ENCODE measurements at regions not wholly inside any gene's neighbourhood (a gene's known extent, or its start where the extent isn't known, plus 50 kb on each side); places are given as distances from the start of the nearest gene placed in this dataset.
"Not testable (repeated sequence)": the region's sequence is repeated elsewhere in the genome, so short reads cannot be mapped to it uniquely, and the experiment has no call there.

- Histone ChIP-seq H3K27ac (ENCODE audit: low read depth, low read length) (no peak overlapping the region), H3K9me3 (ENCODE audit: low read length) (no peaks in the 10 kb centered on the region), H3K4me1 (ENCODE audit: insufficient read depth, low read length) (peaks cover 7% of the 10 kb centered on the region), H3K9ac (ENCODE audit: low read length) (no peak overlapping the region), H3K36me3 (ENCODE audit: insufficient read depth, low read length) (no peaks in the 10 kb centered on the region), H3K4me3 (ENCODE audit: low read depth in 1 of 2, low read length in 2 of 2) (no peak overlapping the region), H3K27me3 (ENCODE audit: control insufficient read depth in 1 of 2, insufficient read depth in 2 of 2, low read length in 2 of 2) (no peaks in the 10 kb centered on the region)
Measured at GRCh38 chr6:144683216-144684070, 398.3 kb downstream of the UTRN start.

- Histone ChIP-seq H3K9me3 (ENCODE audit: low read length) (no peaks in the 10 kb centered on the region), H3K27me3 (ENCODE audit: control insufficient read depth in 1 of 2, insufficient read depth in 2 of 2, low read length in 2 of 2) (no peaks in the 10 kb centered on the region), H3K9ac (ENCODE audit: low read length) (no peak overlapping the region), H3K27ac (ENCODE audit: low read depth, low read length) (no peak overlapping the region), H3K4me1 (ENCODE audit: insufficient read depth, low read length) (no peaks in the 10 kb centered on the region), H3K36me3 (ENCODE audit: insufficient read depth, low read length) (no peaks in the 10 kb centered on the region), H3K4me3 (ENCODE audit: low read depth in 1 of 2, low read length in 2 of 2) (no peak overlapping the region)
Measured at GRCh38 chr6:144688713-144689112, 403.6 kb downstream of the UTRN start.

- no peak overlapping the region for H3K9ac ChIP-seq (ENCODE audit: low read length)
- H3K9me3 ChIP-seq (ENCODE audit: low read length): no peaks in the 10 kb centered on the region
- H3K4me3 ChIP-seq (ENCODE audit: low read depth in 1 of 2, low read length in 2 of 2): no peak overlapping the region
- no peaks in the 10 kb centered on the region for H3K36me3 ChIP-seq (ENCODE audit: insufficient read depth, low read length)
- H3K4me1 ChIP-seq (ENCODE audit: insufficient read depth, low read length): no peaks in the 10 kb centered on the region
- H3K27ac ChIP-seq (ENCODE audit: low read depth, low read length): no peak overlapping the region
- no peaks in the 10 kb centered on the region for H3K27me3 ChIP-seq (ENCODE audit: control insufficient read depth in 1 of 2, insufficient read depth in 2 of 2, low read length in 2 of 2)
Measured at GRCh38 chr6:144689503-144690040, 404.4 kb downstream of the UTRN start.

GRCh38 chr6:144690133-144690532 lies 405.0 kb downstream of the UTRN start:
- H3K36me3 ChIP-seq (ENCODE audit: insufficient read depth, low read length): no peaks in the 10 kb centered on the region
- no peaks in the 10 kb centered on the region for H3K9me3 ChIP-seq (ENCODE audit: low read length)
- H3K27ac ChIP-seq (ENCODE audit: low read depth, low read length): no peak overlapping the region

GRCh38 chr6:144690666-144691065 lies 405.5 kb downstream of the UTRN start:
- Histone ChIP-seq H3K9me3 (ENCODE audit: low read length) (no peaks in the 10 kb centered on the region), H3K4me3 (ENCODE audit: low read depth in 1 of 2, low read length in 2 of 2) (no peak overlapping the region), H3K36me3 (ENCODE audit: insufficient read depth, low read length) (no peaks in the 10 kb centered on the region), H3K4me1 (ENCODE audit: insufficient read depth, low read length) (no peaks in the 10 kb centered on the region), H3K27ac (ENCODE audit: low read depth, low read length) (no peak overlapping the region), H3K9ac (ENCODE audit: low read length) (no peak overlapping the region), H3K27me3 (ENCODE audit: control insufficient read depth in 1 of 2, insufficient read depth in 2 of 2, low read length in 2 of 2) (no peaks in the 10 kb centered on the region)

More at GRCh38 chr6:144690133-144690532, 405.0 kb downstream of the UTRN start:
- H3K4me3 ChIP-seq (ENCODE audit: low read depth in 1 of 2, low read length in 2 of 2): no peak overlapping the region
- no peaks in the 10 kb centered on the region for H3K4me1 ChIP-seq (ENCODE audit: insufficient read depth, low read length)
- no peak overlapping the region for H3K9ac ChIP-seq (ENCODE audit: low read length)
- H3K27me3 ChIP-seq (ENCODE audit: control insufficient read depth in 1 of 2, insufficient read depth in 2 of 2, low read length in 2 of 2): no peaks in the 10 kb centered on the region

- H3K36me3 ChIP-seq (ENCODE audit: insufficient read depth, low read length); H3K27ac ChIP-seq (ENCODE audit: low read depth, low read length): not testable (repeated sequence)
Measured at GRCh38 chr6:144692050-144692449, 406.9 kb downstream of the UTRN start.

GRCh38 chr6:144695858-144696533 lies 410.9 kb downstream of the UTRN start:
- H3K4me3 ChIP-seq (ENCODE audit: low read depth in 1 of 2, low read length in 2 of 2): no peak overlapping the region
- no peak overlapping the region for H3K9ac ChIP-seq (ENCODE audit: low read length)
- no peaks in the 10 kb centered on the region for H3K27me3 ChIP-seq (ENCODE audit: control insufficient read depth in 1 of 2, insufficient read depth in 2 of 2, low read length in 2 of 2)
- H3K36me3 ChIP-seq (ENCODE audit: insufficient read depth, low read length): no peaks in the 10 kb centered on the region
- no peak overlapping the region for H3K27ac ChIP-seq (ENCODE audit: low read depth, low read length)
- peaks cover 8% of the 10 kb centered on the region for H3K4me1 ChIP-seq (ENCODE audit: insufficient read depth, low read length)
- H3K9me3 ChIP-seq (ENCODE audit: low read length): no peaks in the 10 kb centered on the region

More at GRCh38 chr6:144692050-144692449, 406.9 kb downstream of the UTRN start:
- not testable (repeated sequence) for H3K9ac ChIP-seq (ENCODE audit: low read length); H3K9me3 ChIP-seq (ENCODE audit: low read length); H3K4me3 ChIP-seq (ENCODE audit: low read depth in 1 of 2, low read length in 2 of 2); H3K27me3 ChIP-seq (ENCODE audit: control insufficient read depth in 1 of 2, insufficient read depth in 2 of 2, low read length in 2 of 2); H3K4me1 ChIP-seq (ENCODE audit: insufficient read depth, low read length)

GRCh38 chr6:144696610-144697368 lies 411.7 kb downstream of the UTRN start:
- no peaks in the 10 kb centered on the region for H3K27me3 ChIP-seq (ENCODE audit: control insufficient read depth in 1 of 2, insufficient read depth in 2 of 2, low read length in 2 of 2)
- peaks cover 8% of the 10 kb centered on the region for H3K4me1 ChIP-seq (ENCODE audit: insufficient read depth, low read length)
- no peak overlapping the region for H3K9ac ChIP-seq (ENCODE audit: low read length)
- no peaks in the 10 kb centered on the region for H3K36me3 ChIP-seq (ENCODE audit: insufficient read depth, low read length)
- no peak overlapping the region for H3K4me3 ChIP-seq (ENCODE audit: low read depth in 1 of 2, low read length in 2 of 2)
- H3K9me3 ChIP-seq (ENCODE audit: low read length): no peaks in the 10 kb centered on the region
- H3K27ac ChIP-seq (ENCODE audit: low read depth, low read length): no peak overlapping the region

GRCh38 chr6:144697369-144697760 lies 412.2 kb downstream of the UTRN start:
- Histone ChIP-seq H3K9me3 (ENCODE audit: low read length) (no peaks in the 10 kb centered on the region), H3K27ac (ENCODE audit: low read depth, low read length) (no peak overlapping the region), H3K9ac (ENCODE audit: low read length) (no peak overlapping the region), H3K4me1 (ENCODE audit: insufficient read depth, low read length) (peaks cover 8% of the 10 kb centered on the region), H3K27me3 (ENCODE audit: control insufficient read depth in 1 of 2, insufficient read depth in 2 of 2, low read length in 2 of 2) (no peaks in the 10 kb centered on the region), H3K36me3 (ENCODE audit: insufficient read depth, low read length) (no peaks in the 10 kb centered on the region), H3K4me3 (ENCODE audit: low read depth in 1 of 2, low read length in 2 of 2) (no peak overlapping the region)

GRCh38 chr6:144697801-144698200 lies 412.7 kb downstream of the UTRN start:
- Histone ChIP-seq H3K27ac (ENCODE audit: low read depth, low read length) (no peak overlapping the region), H3K4me3 (ENCODE audit: low read depth in 1 of 2, low read length in 2 of 2) (no peak overlapping the region), H3K9me3 (ENCODE audit: low read length) (no peaks in the 10 kb centered on the region)

GRCh38 chr6:144702781-144703180 lies 417.6 kb downstream of the UTRN start:
- H3K36me3 ChIP-seq (ENCODE audit: insufficient read depth, low read length): no peaks in the 10 kb centered on the region
- no peak overlapping the region for H3K4me3 ChIP-seq (ENCODE audit: low read depth in 1 of 2, low read length in 2 of 2)
- H3K9me3 ChIP-seq (ENCODE audit: low read length): no peaks in the 10 kb centered on the region
- no peak overlapping the region for H3K9ac ChIP-seq (ENCODE audit: low read length)
- no peak overlapping the region for H3K27ac ChIP-seq (ENCODE audit: low read depth, low read length)
- no peaks in the 10 kb centered on the region for H3K27me3 ChIP-seq (ENCODE audit: control insufficient read depth in 1 of 2, insufficient read depth in 2 of 2, low read length in 2 of 2)
- no peaks in the 10 kb centered on the region for H3K4me1 ChIP-seq (ENCODE audit: insufficient read depth, low read length)

More at GRCh38 chr6:144697801-144698200, 412.7 kb downstream of the UTRN start:
- no peak overlapping the region for H3K9ac ChIP-seq (ENCODE audit: low read length)
- H3K36me3 ChIP-seq (ENCODE audit: insufficient read depth, low read length): no peaks in the 10 kb centered on the region
- peaks cover 8% of the 10 kb centered on the region for H3K4me1 ChIP-seq (ENCODE audit: insufficient read depth, low read length)
- H3K27me3 ChIP-seq (ENCODE audit: control insufficient read depth in 1 of 2, insufficient read depth in 2 of 2, low read length in 2 of 2): no peaks in the 10 kb centered on the region
